ENCODE measurements at regions not wholly inside any gene's neighbourhood (a gene's known extent, or its start where the extent isn't known, plus 50 kb on each side); places are given as distances from the start of the nearest gene placed in this dataset.

GRCh38 chr3:153396581-153396980, 234.6 kb downstream of the RAP2B start:
- Histone ChIP-seq H3K36me3 (ENCODE audit: control insufficient read depth in 2 of 2, insufficient read depth in 1 of 2, low read length in 2 of 2) (no peaks in the 10 kb centered on the region), H3K27ac (ENCODE audit: extremely low read depth, low read depth, low read length) (no peak overlapping the region), H3K4me1 (ENCODE audit: control insufficient read depth, insufficient read depth, low read length) (no peaks in the 10 kb centered on the region), H3K9me3 (ENCODE audit: control insufficient read depth, insufficient read depth, low read depth, low read length) (no peaks in the 10 kb centered on the region), H3K4me3 (ENCODE audit: low read depth, low read length) (no peak overlapping the region)
- TF ChIP-seq ZNF354C (tag by site-specific recombination; IDR thresholded peaks at IDR 0.05; ENCODE audit: borderline replicate concordance, low read depth) (no peak), BCL11A (tag by site-specific recombination; IDR thresholded peaks at IDR 0.05; ENCODE audit: low read depth) (no peak)
- ChIA-PET POLR2A (no interaction called here), CTCF (no interaction called here)

- no peak overlapping the region for H3K27ac ChIP-seq (ENCODE audit: extremely low read depth, low read depth, low read length)
- POLR2A ChIA-PET = no interaction called here
- no peaks in the 10 kb centered on the region for H3K4me1 ChIP-seq (ENCODE audit: control insufficient read depth, insufficient read depth, low read length)
- no peaks in the 10 kb centered on the region for H3K36me3 ChIP-seq (ENCODE audit: control insufficient read depth in 2 of 2, insufficient read depth in 1 of 2, low read length in 2 of 2)
- no peak overlapping the region for H3K4me3 ChIP-seq (ENCODE audit: low read depth, low read length)
- no peaks in the 10 kb centered on the region for H3K9me3 ChIP-seq (ENCODE audit: control insufficient read depth, insufficient read depth, low read depth, low read length)
- CTCF ChIA-PET = no interaction called here
- TF ChIP-seq ZFP69B (tag by site-specific recombination; IDR thresholded peaks at IDR 0.05) = no peak
- no peak for TF ChIP-seq KLF8 (tag by site-specific recombination; IDR thresholded peaks at IDR 0.05)
- no peak for TF ChIP-seq ZNF544 (tag by site-specific recombination; IDR thresholded peaks at IDR 0.05)
- no peak for TF ChIP-seq INSM2 (tag by site-specific recombination; IDR thresholded peaks at IDR 0.05)
Measured at GRCh38 chr3:153397794-153398193, 235.8 kb downstream of the RAP2B start.

GRCh38 chr3:153399636-153400035, 237.6 kb downstream of the RAP2B start:
- CTCF ChIA-PET = no interaction called here
- H3K27ac ChIP-seq (ENCODE audit: extremely low read depth, low read depth, low read length) = no peak overlapping the region
- POLR2A ChIA-PET = no interaction called here

More at GRCh38 chr3:153399636-153400035, 237.6 kb downstream of the RAP2B start:
- TF ChIP-seq SETDB1 (IDR thresholded peaks at IDR 0.05; ENCODE audit: insufficient read length, low read length) (no peak), ZSCAN4 (tag by site-specific recombination; IDR thresholded peaks at IDR 0.05) (no peak), ZBTB10 (tag by site-specific recombination; IDR thresholded peaks at IDR 0.05) (no peak), ZNF138 (tag by site-specific recombination; IDR thresholded peaks at IDR 0.05; ENCODE audit: borderline replicate concordance) (no peak), ZNF561 (tag by site-specific recombination; IDR thresholded peaks at IDR 0.05; ENCODE audit: borderline replicate concordance) (no peak), MEIS1 (CRISPR knock-in tag; IDR thresholded peaks at IDR 0.05; ENCODE audit: borderline replicate concordance) (no peak), PATZ1 (tag by site-specific recombination; IDR thresholded peaks at IDR 0.05) (no peak), REPIN1 (tag by site-specific recombination; IDR thresholded peaks at IDR 0.05; ENCODE audit: low read depth) (no peak), ZNF404 (tag by site-specific recombination; IDR thresholded peaks at IDR 0.05) (no peak)
- no peak overlapping the region for H3K4me3 ChIP-seq (ENCODE audit: low read depth, low read length)
- H3K36me3 ChIP-seq (ENCODE audit: control insufficient read depth in 2 of 2, insufficient read depth in 1 of 2, low read length in 2 of 2) = no peaks in the 10 kb centered on the region
- H3K9me3 ChIP-seq (ENCODE audit: control insufficient read depth, insufficient read depth, low read depth, low read length) = no peaks in the 10 kb centered on the region
- no peaks in the 10 kb centered on the region for H3K4me1 ChIP-seq (ENCODE audit: control insufficient read depth, insufficient read depth, low read length)

Measured in HEK293 (cell line).